Endothelial cell of umbilical vein (primary cell): ENCODE measurements at regions not wholly inside any gene's neighbourhood (a gene's known extent, or its start where the extent isn't known, plus 50 kb on each side); places are given as distances from the start of the nearest gene placed in this dataset.

Experiments used
- BruUV-seq: library from RNA; stranded (reverse); fragments of 400-500 nt; replicated peaks from 2 replicates; lab custom pipeline; 2021; lab: Mats Ljungman, UMichigan
- CTCF ChIA-PET: fragments of 300-600, 350-600 bp; sonication (Branson Sonifier 250); formaldehyde crosslinking; loops from one replicate; lab custom pipeline; 2021; ENCODE audit warnings: antibody characterized with exemption, inconsistent platforms; lab: Charles Lee
- POLR2A ChIA-PET: fragments of 300-600, 350-600 bp; sonication (Branson Sonifier 250); formaldehyde crosslinking; loops from one replicate; lab custom pipeline; 2021; ENCODE audit warnings: antibody characterized with exemption, inconsistent platforms; lab: Charles Lee
- DNase-seq: peaks from one replicate; pipeline ENCODE4 v3.0.0-alpha.2; 2011; ENCODE audit warnings: low read depth, low spot score
- FAIRE-seq: peaks from 2 replicates; lab custom pipeline; 2011; peaks lifted over from hg19 to GRCh38; lab: Jason Lieb, UNC
- H2AFZ ChIP-seq: 2 replicates; pipeline ENCODE4 v1.6.0; 2012; ENCODE audit warnings: low read depth, low read length, control low read depth, inconsistent platforms
- H3K27ac ChIP-seq: 2 replicates; pipeline ENCODE4 v1.5.1; 2011; ENCODE audit warnings: low read depth, mild to moderate bottlenecking, control low read depth, low read length, moderate library complexity; ENCODE audit not compliant: insufficient read depth
- H3K27me3 ChIP-seq, 2 experiments: 2 replicates each; pipeline versions ENCODE4 v1.6.0 to v1.6.1; 2011; ENCODE audit warnings: low read length in 2 of 2, mixed read lengths in 1 of 2; ENCODE audit not compliant: control insufficient read depth in 2 of 2, insufficient read depth in 2 of 2
- H3K36me3 ChIP-seq, 2 experiments: 2 replicates in 1 of 2; 3 replicates in 1 of 2; pipeline ENCODE4 v1.5.1; 2011; ENCODE audit warnings: low read length in 2 of 2, mild to moderate bottlenecking in 1 of 2, moderate library complexity in 1 of 2; ENCODE audit not compliant: control insufficient read depth in 2 of 2, insufficient read depth in 2 of 2; ENCODE audit errors: extremely low read depth in 1 of 2
- H3K4me1 ChIP-seq: 3 replicates; pipeline ENCODE4 v1.5.1; 2011; ENCODE audit warnings: mild to moderate bottlenecking, low read length; ENCODE audit not compliant: control insufficient read depth, insufficient read depth; ENCODE audit errors: extremely low read depth
- H3K4me2 ChIP-seq: 2 replicates; pipeline ENCODE4 v1.6.1; 2011; ENCODE audit warnings: low read length, control low read depth, mixed read lengths; ENCODE audit not compliant: insufficient read depth
- H3K4me3 ChIP-seq, 3 experiments: fragments of 200-600 bp in 1 of 3; sonication (generic), shearing (Covaris generic) in 1 of 3; replicated peaks in 1 of 3; 2 replicates each; pipeline ENCODE4 v1.5.1; 2011 to 2016; ENCODE audit warnings: control low read depth in 3 of 3, low read length in 3 of 3, mild to moderate bottlenecking in 2 of 3, inconsistent platforms in 1 of 3, low read depth in 1 of 3, moderate library complexity in 1 of 3; ENCODE audit not compliant: insufficient read depth in 1 of 3
- H3K79me2 ChIP-seq: 2 replicates; pipeline ENCODE4 v1.6.0; 2012; ENCODE audit warnings: low read length, inconsistent platforms; ENCODE audit not compliant: control insufficient read depth, insufficient read depth
- H3K9ac ChIP-seq: replicated peaks from 2 replicates; pipeline ENCODE3; 2011; ENCODE audit warnings: low read length, control low read depth; ENCODE audit not compliant: insufficient read depth; ENCODE audit errors: extremely low read depth
- H3K9me1 ChIP-seq: replicated peaks from 3 replicates; pipeline ENCODE4 v1.6.0; 2011; ENCODE audit warnings: mild to moderate bottlenecking, low read length; ENCODE audit not compliant: control insufficient read depth, insufficient read depth; ENCODE audit errors: extremely low read depth
- H3K9me3 ChIP-seq: replicated peaks from 2 replicates; pipeline ENCODE4 v1.5.1; 2012; ENCODE audit warnings: low read length, inconsistent platforms; ENCODE audit not compliant: control insufficient read depth, insufficient read depth
- H4K20me1 ChIP-seq: replicated peaks from 2 replicates; pipeline ENCODE3; 2011; ENCODE audit warnings: mild to moderate bottlenecking, low read length; ENCODE audit not compliant: control insufficient read depth, insufficient read depth; ENCODE audit errors: extremely low read depth
- EZH2 ChIP-seq: IDR thresholded peaks from 2 replicates; pipeline ENCODE4 v1.6.1; 2012; ENCODE audit warnings: borderline replicate concordance, low read depth, mild to moderate bottlenecking, moderate library complexity, low read length, inconsistent platforms; ENCODE audit not compliant: severe bottlenecking
- FOS ChIP-seq: IDR thresholded peaks from 2 replicates; pipeline ENCODE4 v1.6.1; 2011; ENCODE audit warnings: mild to moderate bottlenecking, low read length, moderate library complexity, borderline replicate concordance; ENCODE audit not compliant: insufficient read depth
- GATA2 ChIP-seq: IDR thresholded peaks from 2 replicates; pipeline ENCODE4 v1.7.0; 2011; ENCODE audit warnings: low read depth, mild to moderate bottlenecking, moderate library complexity, mixed read lengths, low read length; ENCODE audit not compliant: insufficient read length, insufficient read depth
- JUN ChIP-seq: IDR thresholded peaks from 2 replicates; pipeline ENCODE4 v1.6.1; 2011; ENCODE audit warnings: borderline replicate concordance, low read depth; ENCODE audit not compliant: insufficient read length, insufficient read depth
- MYC ChIP-seq: IDR thresholded peaks from one replicate; pipeline ENCODE4 v1.6.1; 2011; ENCODE audit warnings: mild to moderate bottlenecking, low read depth, low read length
- POLR2A ChIP-seq: IDR thresholded peaks from 2 replicates; pipeline ENCODE4 v1.6.1; 2012; ENCODE audit warnings: low read depth, mild to moderate bottlenecking, control low read depth, low read length
- POLR2AphosphoS5 ChIP-seq: IDR thresholded peaks from 2 replicates; pipeline ENCODE4 v1.6.1; 2012; ENCODE audit warnings: low read depth, mild to moderate bottlenecking, control low read depth, low read length, moderate library complexity; ENCODE audit not compliant: insufficient read depth
- dilution Hi-C: fragments of 300-500 bp; cut with MboI; formaldehyde crosslinking; loops from one replicate; pipeline ENCODE4 v1.15.0; 2019; ENCODE audit warnings: low sequenced_read_pairs; ENCODE audit not compliant: extremely low pct_ligation_motif_present
- intact Hi-C: fragments of 100-400 bp; cut with micrococcal nuclease; formaldehyde crosslinking; loops from one replicate; pipeline ENCODE4 v1.10.0; 2022
- TF ChIP-seq, protein P1 (sequence below): IDR thresholded peaks from 2 replicates; pipeline ENCODE4 v1.6.1; 2011; ENCODE audit not compliant: insufficient read depth, insufficient read length
- TF ChIP-seq, protein P2 (sequence below), 2 donors: IDR thresholded peaks; 1 replicate in 1 of 2; 2 replicates in 1 of 2; pipeline ENCODE4 v1.5.1; 2011; ENCODE audit warnings: low read length in 2 of 2, mild to moderate bottlenecking in 2 of 2, moderate library complexity in 2 of 2, control low read depth in 1 of 2, inconsistent platforms in 1 of 2, low read depth in 1 of 2; ENCODE audit not compliant: insufficient read depth in 1 of 2; ENCODE audit errors: extremely low read depth in 1 of 2

DNA sequence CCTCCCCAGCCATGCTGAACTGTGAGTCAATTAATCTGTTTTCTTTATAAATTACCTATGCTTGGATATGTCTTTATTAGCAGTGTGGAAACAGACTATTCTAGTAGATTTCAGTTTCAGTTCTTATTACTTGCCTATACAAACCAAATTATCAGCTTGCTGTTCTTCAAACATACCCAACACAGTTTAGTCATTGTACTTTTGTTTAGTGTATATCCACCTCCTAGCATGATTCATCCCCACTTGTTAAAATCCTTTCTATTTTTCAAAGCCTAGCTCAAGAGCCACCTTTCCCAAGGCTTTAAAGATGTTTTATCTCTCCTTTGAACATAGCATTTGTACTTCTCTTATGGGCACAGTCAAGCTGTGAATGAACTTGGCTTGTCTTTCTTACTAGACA, 195.6 kb upstream of the ZRANB2 start:
- no TSS peak for BruUV-seq

More for the DNA sequence above, 195.6 kb upstream of the ZRANB2 start:
- Histone ChIP-seq H3K9ac (no peak overlapping the region), H3K9me3 (no peaks in the 10 kb centered on the region), H2AFZ (no peak overlapping the region), H3K4me3 (no peak overlapping the region), H4K20me1 (no peaks in the 10 kb centered on the region), H3K9me1 (no peaks in the 10 kb centered on the region), H3K36me3 (no peaks in the 10 kb centered on the region), H3K79me2 (no peaks in the 10 kb centered on the region), H3K27ac (no peak overlapping the region), H3K4me2 (no peak overlapping the region), H3K27me3 (no peaks in the 10 kb centered on the region), H3K4me1 (no peaks in the 10 kb centered on the region)
- FAIRE-seq (no peak), DNase-seq (no peak)
- ChIA-PET POLR2A (no interaction called here), CTCF (interaction anchor here (0.7 kb wide), 1 partner anchor 1109 kb away, joined by 3 read pairs; no protein-coding TSS in a partner anchor)
- dilution Hi-C loops (no loop called here), intact Hi-C loops (no loop called here)
- no peak for TF ChIP-seq GATA2
- no peak for TF ChIP-seq EZH2
- TF ChIP-seq POLR2A, result no peak
- TF ChIP-seq FOS, result no peak
- TF ChIP-seq, protein P1, sequence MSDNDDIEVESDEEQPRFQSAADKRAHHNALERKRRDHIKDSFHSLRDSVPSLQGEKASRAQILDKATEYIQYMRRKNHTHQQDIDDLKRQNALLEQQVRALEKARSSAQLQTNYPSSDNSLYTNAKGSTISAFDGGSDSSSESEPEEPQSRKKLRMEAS, result no peak
- no peak for TF ChIP-seq POLR2AphosphoS5
- TF ChIP-seq, protein P2, sequence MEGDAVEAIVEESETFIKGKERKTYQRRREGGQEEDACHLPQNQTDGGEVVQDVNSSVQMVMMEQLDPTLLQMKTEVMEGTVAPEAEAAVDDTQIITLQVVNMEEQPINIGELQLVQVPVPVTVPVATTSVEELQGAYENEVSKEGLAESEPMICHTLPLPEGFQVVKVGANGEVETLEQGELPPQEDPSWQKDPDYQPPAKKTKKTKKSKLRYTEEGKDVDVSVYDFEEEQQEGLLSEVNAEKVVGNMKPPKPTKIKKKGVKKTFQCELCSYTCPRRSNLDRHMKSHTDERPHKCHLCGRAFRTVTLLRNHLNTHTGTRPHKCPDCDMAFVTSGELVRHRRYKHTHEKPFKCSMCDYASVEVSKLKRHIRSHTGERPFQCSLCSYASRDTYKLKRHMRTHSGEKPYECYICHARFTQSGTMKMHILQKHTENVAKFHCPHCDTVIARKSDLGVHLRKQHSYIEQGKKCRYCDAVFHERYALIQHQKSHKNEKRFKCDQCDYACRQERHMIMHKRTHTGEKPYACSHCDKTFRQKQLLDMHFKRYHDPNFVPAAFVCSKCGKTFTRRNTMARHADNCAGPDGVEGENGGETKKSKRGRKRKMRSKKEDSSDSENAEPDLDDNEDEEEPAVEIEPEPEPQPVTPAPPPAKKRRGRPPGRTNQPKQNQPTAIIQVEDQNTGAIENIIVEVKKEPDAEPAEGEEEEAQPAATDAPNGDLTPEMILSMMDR (IDR thresholded peaks at IDR 0.05; ENCODE audit: extremely low read depth in 1 of 2, insufficient read depth in 1 of 2, low read depth in 1 of 2, low read length in 2 of 2), result no peak
- TF ChIP-seq MYC, result no peak
- TF ChIP-seq JUN, result no peak
